GM12878 (cell line): ENCODE measurements at regions not wholly inside any gene's neighbourhood (a gene's known extent, or its start where the extent isn't known, plus 50 kb on each side); places are given as distances from the start of the nearest gene placed in this dataset.

ENCODE experiments used
- ATAC-seq: fragments of 200-7000 bp; cut with Tn5 transposase; 3 replicates; pipeline ENCODE4 v1.9.1; 2020; ENCODE audit warnings: mild to moderate bottlenecking, moderate library complexity
- BruUV-seq: library from RNA; stranded (reverse); fragments of 400-500 nt; replicated peaks from 2 replicates; lab custom pipeline; 2021; lab: Mats Ljungman, UMichigan
- CTCF ChIA-PET: fragments of 300-600 bp; sonication (Branson Sonifier 250); formaldehyde crosslinking; extraction: SDS; loops from one replicate; lab custom pipeline; 2021; ENCODE audit warnings: inconsistent platforms; lab: Yijun Ruan, JAX
- POLR2A ChIA-PET: fragments of 350-600 bp; formaldehyde crosslinking; extraction: SDS; loops from one replicate; lab custom pipeline; 2021; ENCODE audit warnings: inconsistent platforms; lab: Charles Lee
- RAD21 ChIA-PET: fragments of 300-600 bp; sonication (Branson Sonifier 250); formaldehyde crosslinking; loops from one replicate; lab custom pipeline; 2023; ENCODE audit warnings: antibody characterized with exemption; ENCODE audit not compliant: unreplicated experiment; lab: Charles Lee
- SMC1A ChIA-PET: fragments of 300-600 bp; sonication (Branson Sonifier 250); formaldehyde crosslinking; loops from one replicate; lab custom pipeline; 2023; ENCODE audit not compliant: unreplicated experiment, uncharacterized antibody; lab: Charles Lee
- DNase-seq: peaks from one replicate; pipeline ENCODE4 v3.0.0-alpha.2; 2011; ENCODE audit warnings: low read depth, low spot score
- FAIRE-seq: peaks from 3 replicates; lab custom pipeline; 2011; peaks lifted over from hg19 to GRCh38; lab: Jason Lieb, UNC
- H2AFZ ChIP-seq: 2 replicates; pipeline ENCODE4 v1.6.0; 2011; ENCODE audit warnings: low read depth, low read length, control low read depth; ENCODE audit not compliant: control insufficient read depth
- H3K27ac ChIP-seq: 2 replicates; pipeline ENCODE4 v1.5.1; 2011; ENCODE audit warnings: control low read depth; ENCODE audit not compliant: control insufficient read depth, insufficient read depth
- H3K27me3 ChIP-seq, 2 experiments: replicated peaks in 1 of 2; 2 replicates each; pipeline versions ENCODE4 v1.6.0 to v1.6.1; 2011; ENCODE audit warnings: low read length in 1 of 2; ENCODE audit not compliant: control insufficient read depth in 2 of 2, insufficient read depth in 2 of 2
- H3K36me3 ChIP-seq, 2 experiments: 2 replicates each; pipeline ENCODE4 v1.5.1; 2011; ENCODE audit warnings: low read length in 1 of 2; ENCODE audit not compliant: control insufficient read depth in 2 of 2, insufficient read depth in 2 of 2
- H3K4me1 ChIP-seq: 2 replicates; pipeline ENCODE4 v1.6.1; 2011; ENCODE audit warnings: mild to moderate bottlenecking, low read length, moderate library complexity, mixed read lengths; ENCODE audit not compliant: control insufficient read depth, insufficient read depth
- H3K4me2 ChIP-seq: 2 replicates; pipeline ENCODE4 v1.6.0; 2011; ENCODE audit warnings: control low read depth; ENCODE audit not compliant: control insufficient read depth, insufficient read depth
- H3K4me3 ChIP-seq: fragments of 200-600 bp; sonication (generic); 2 replicates; pipeline ENCODE4 v1.5.1; 2016
- H3K79me2 ChIP-seq: 2 replicates; pipeline ENCODE4 v1.6.0; 2011; ENCODE audit warnings: low read length; ENCODE audit not compliant: control insufficient read depth, insufficient read depth
- H3K9ac ChIP-seq: 2 replicates; pipeline ENCODE4 v1.8.0; 2011; ENCODE audit warnings: low read length, control low read depth, mixed read lengths; ENCODE audit not compliant: control insufficient read depth, insufficient read depth
- H3K9me3 ChIP-seq: replicated peaks from 3 replicates; pipeline ENCODE4 v1.5.1; 2011; ENCODE audit warnings: mild to moderate bottlenecking, low read length; ENCODE audit not compliant: control insufficient read depth, insufficient read depth
- H4K20me1 ChIP-seq: 2 replicates; pipeline ENCODE4 v1.6.0; 2011; ENCODE audit not compliant: control insufficient read depth, insufficient read depth
- CBX3 ChIP-seq: fragments of 200-600 bp; sonication (generic); IDR thresholded peaks from 2 replicates; pipeline ENCODE4 v1.6.1; 2016; ENCODE audit warnings: low read depth, borderline replicate concordance
- EGR1 ChIP-seq, 2 experiments: IDR thresholded peaks; 1 replicate in 1 of 2; 2 replicates in 1 of 2; pipeline ENCODE4 v1.6.1; 2011 to 2012; ENCODE audit warnings: low read depth in 2 of 2, low read length in 2 of 2, borderline replicate concordance in 1 of 2, mild to moderate bottlenecking in 1 of 2, moderate library complexity in 1 of 2
- IKZF2 ChIP-seq, 2 experiments: fragments of 450-650 bp; IDR thresholded peaks; 2 replicates each; pipeline ENCODE4 v1.6.1; 2017; ENCODE audit warnings: mild to moderate bottlenecking in 2 of 2, moderate library complexity in 2 of 2
- POLR2AphosphoS5 ChIP-seq: IDR thresholded peaks from 2 replicates; pipeline ENCODE4 v1.6.1; 2011; ENCODE audit warnings: mild to moderate bottlenecking, low read length, inconsistent platforms
- POU2F2 ChIP-seq: IDR thresholded peaks from 3 replicates; pipeline ENCODE4 v1.6.1; 2011; ENCODE audit warnings: low read depth, mild to moderate bottlenecking, low read length, borderline replicate concordance
- RAD51 ChIP-seq: fragments of 450-650 bp; IDR thresholded peaks from 2 replicates; pipeline ENCODE4 v1.6.1; 2016; ENCODE audit warnings: moderate library complexity, mild to moderate bottlenecking, inconsistent platforms
- STAT1 ChIP-seq: fragments of 450-650 bp; conservative IDR thresholded peaks from 2 replicates; pipeline ENCODE4 v1.6.1; 2014; ENCODE audit warnings: antibody characterized with exemption, mild to moderate bottlenecking
- WRNIP1 ChIP-seq: IDR thresholded peaks from 2 replicates; pipeline ENCODE4 v1.6.1; 2011; ENCODE audit warnings: low read depth, low read length, improper control_type of control experiment, borderline replicate concordance
- ZNF274 ChIP-seq: IDR thresholded peaks from one replicate; pipeline ENCODE4 v1.8.0; 2011; ENCODE audit not compliant: insufficient read length, insufficient read depth
- in situ Hi-C: fragments of 300-500 bp; cut with MboI; formaldehyde crosslinking; loops from 9 replicates; pipeline ENCODE4 v1.14.3; 2018; ENCODE audit warnings: mixed read lengths
- intact Hi-C: fragments of 100-400 bp; cut with micrococcal nuclease; formaldehyde crosslinking; loops from one replicate; pipeline ENCODE4 v1.14.2; 2022; ENCODE audit not compliant: unreplicated experiment
- TF ChIP-seq, protein P1 (sequence below): IDR thresholded peaks from 2 replicates; pipeline ENCODE4 v1.6.1; 2011; ENCODE audit warnings: borderline replicate concordance, low read depth, mild to moderate bottlenecking, moderate library complexity, mixed read lengths, low read length; ENCODE audit not compliant: insufficient read depth; ENCODE audit errors: extremely low read length
- TF ChIP-seq, protein P2 (sequence below), 3 experiments: IDR thresholded peaks in 2 of 3; conservative IDR thresholded peaks in 1 of 3; 2 replicates each; pipeline ENCODE4 v1.5.1; 2011; ENCODE audit warnings: low read depth in 3 of 3, low read length in 3 of 3, mild to moderate bottlenecking in 3 of 3, control low read depth in 2 of 3, moderate library complexity in 2 of 3, inconsistent platforms in 1 of 3, mixed read lengths in 1 of 3; ENCODE audit not compliant: control insufficient read depth in 2 of 3, insufficient read depth in 1 of 3; ENCODE audit errors: extremely low read depth in 1 of 3

- no peak for TF ChIP-seq EGR1 (IDR thresholded peaks at IDR 0.05; ENCODE audit: borderline replicate concordance in 1 of 2, low read depth in 2 of 2, low read length in 2 of 2)
- no peak for TF ChIP-seq POU2F2
- TF ChIP-seq WRNIP1, result no peak
- TF ChIP-seq, protein P1, sequence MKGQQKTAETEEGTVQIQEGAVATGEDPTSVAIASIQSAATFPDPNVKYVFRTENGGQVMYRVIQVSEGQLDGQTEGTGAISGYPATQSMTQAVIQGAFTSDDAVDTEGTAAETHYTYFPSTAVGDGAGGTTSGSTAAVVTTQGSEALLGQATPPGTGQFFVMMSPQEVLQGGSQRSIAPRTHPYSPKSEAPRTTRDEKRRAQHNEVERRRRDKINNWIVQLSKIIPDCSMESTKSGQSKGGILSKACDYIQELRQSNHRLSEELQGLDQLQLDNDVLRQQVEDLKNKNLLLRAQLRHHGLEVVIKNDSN, result no peak
- TF ChIP-seq CBX3, result no peak
- TF ChIP-seq RAD51, result no peak
- TF ChIP-seq STAT1, result no peak
- TF ChIP-seq IKZF2 (IDR thresholded peaks at IDR 0.05), result no peak
These were observed 99.9 kb downstream of the AREG start (continued) for GRCh38 chr4:74544655-74545361.

DNA sequence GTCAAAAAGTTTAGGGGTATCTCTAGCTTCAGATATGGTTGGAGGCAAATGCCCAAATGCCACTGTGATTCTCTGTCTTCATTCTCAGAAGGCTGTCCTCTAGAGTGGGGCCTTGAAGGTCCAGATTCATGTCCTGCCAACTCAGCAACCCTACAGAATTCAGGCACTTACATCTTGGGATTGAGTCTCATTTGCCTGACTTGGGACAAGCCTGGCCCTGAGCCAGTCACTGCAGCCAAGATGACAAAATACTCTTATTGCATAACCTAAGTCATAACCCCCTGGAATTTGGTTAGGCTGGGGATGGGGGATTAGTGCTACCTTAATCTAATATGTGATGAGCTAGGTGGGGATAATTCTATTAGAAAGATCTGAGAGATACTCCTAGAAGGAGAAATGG, 100.5 kb downstream of the AREG start:
- CTCF ChIA-PET, result interaction anchor here (1.0 to 2.5 kb wide), 4 partner anchors 12 to 227 kb away, joined by 3 to 9 read pairs (median 3); no protein-coding TSS in a partner anchor
- no peak overlapping the region for H3K27ac ChIP-seq
- ATAC-seq, result no peak
- H3K4me1 ChIP-seq, result no peaks in the 10 kb centered on the region
- H3K27me3 ChIP-seq, result no peaks in the 10 kb centered on the region; a peak in 1 of 4 replicates
- H3K4me3 ChIP-seq, result no peak overlapping the region
- no peaks in the 10 kb centered on the region for H3K9me3 ChIP-seq
- RAD21 ChIA-PET, result no interaction called here
- no TSS peak for BruUV-seq
- H2AFZ ChIP-seq, result no peak overlapping the region
- H3K9ac ChIP-seq, result no peak overlapping the region
- in situ Hi-C loops (no loop called here), intact Hi-C loops (loop anchor here (10.0 kb wide), 1 partner anchor 379 kb away; no protein-coding TSS in a partner anchor)
- H3K36me3 ChIP-seq, result no peaks in the 10 kb centered on the region
- TF ChIP-seq POLR2AphosphoS5, result no peak
- no peak for TF ChIP-seq POU2F2
- TF ChIP-seq, protein P2, sequence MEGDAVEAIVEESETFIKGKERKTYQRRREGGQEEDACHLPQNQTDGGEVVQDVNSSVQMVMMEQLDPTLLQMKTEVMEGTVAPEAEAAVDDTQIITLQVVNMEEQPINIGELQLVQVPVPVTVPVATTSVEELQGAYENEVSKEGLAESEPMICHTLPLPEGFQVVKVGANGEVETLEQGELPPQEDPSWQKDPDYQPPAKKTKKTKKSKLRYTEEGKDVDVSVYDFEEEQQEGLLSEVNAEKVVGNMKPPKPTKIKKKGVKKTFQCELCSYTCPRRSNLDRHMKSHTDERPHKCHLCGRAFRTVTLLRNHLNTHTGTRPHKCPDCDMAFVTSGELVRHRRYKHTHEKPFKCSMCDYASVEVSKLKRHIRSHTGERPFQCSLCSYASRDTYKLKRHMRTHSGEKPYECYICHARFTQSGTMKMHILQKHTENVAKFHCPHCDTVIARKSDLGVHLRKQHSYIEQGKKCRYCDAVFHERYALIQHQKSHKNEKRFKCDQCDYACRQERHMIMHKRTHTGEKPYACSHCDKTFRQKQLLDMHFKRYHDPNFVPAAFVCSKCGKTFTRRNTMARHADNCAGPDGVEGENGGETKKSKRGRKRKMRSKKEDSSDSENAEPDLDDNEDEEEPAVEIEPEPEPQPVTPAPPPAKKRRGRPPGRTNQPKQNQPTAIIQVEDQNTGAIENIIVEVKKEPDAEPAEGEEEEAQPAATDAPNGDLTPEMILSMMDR (IDR thresholded peaks at IDR 0.05 in 2 of 3, conservative IDR thresholded peaks at IDR 0.05 in 1 of 3; ENCODE audit: control insufficient read depth in 2 of 3, extremely low read depth in 1 of 3, insufficient read depth in 1 of 3, low read depth in 3 of 3, low read length in 3 of 3), result no peak
- TF ChIP-seq ZNF274, result no peak
- DNase-seq, result no peak
- H3K79me2 ChIP-seq, result no peaks in the 10 kb centered on the region
- no peak overlapping the region for H3K4me2 ChIP-seq
- FAIRE-seq, result no peak
- SMC1A ChIA-PET, result interaction anchor here (2.2 to 2.3 kb wide), 2 partner anchors 11 to 13 kb away, joined by 8 read pairs; no protein-coding TSS in a partner anchor
- no peaks in the 10 kb centered on the region for H4K20me1 ChIP-seq
- POLR2A ChIA-PET, result no interaction called here
